Pulmonary artery endothelial cell (primary cell): ENCODE measurements at regions not wholly inside any gene's neighbourhood (a gene's known extent, or its start where the extent isn't known, plus 50 kb on each side); places are given as distances from the start of the nearest gene placed in this dataset.

Experiments
- DNase-seq: peaks from one replicate; pipeline ENCODE4 v3.0.0-alpha.2; 2011; ENCODE audit warnings: low read depth, low spot score

GRCh38 chr2:157934684-157935377 lies 58.7 kb upstream of the ACVR1 start:
- DNase-seq: no peak

DNA sequence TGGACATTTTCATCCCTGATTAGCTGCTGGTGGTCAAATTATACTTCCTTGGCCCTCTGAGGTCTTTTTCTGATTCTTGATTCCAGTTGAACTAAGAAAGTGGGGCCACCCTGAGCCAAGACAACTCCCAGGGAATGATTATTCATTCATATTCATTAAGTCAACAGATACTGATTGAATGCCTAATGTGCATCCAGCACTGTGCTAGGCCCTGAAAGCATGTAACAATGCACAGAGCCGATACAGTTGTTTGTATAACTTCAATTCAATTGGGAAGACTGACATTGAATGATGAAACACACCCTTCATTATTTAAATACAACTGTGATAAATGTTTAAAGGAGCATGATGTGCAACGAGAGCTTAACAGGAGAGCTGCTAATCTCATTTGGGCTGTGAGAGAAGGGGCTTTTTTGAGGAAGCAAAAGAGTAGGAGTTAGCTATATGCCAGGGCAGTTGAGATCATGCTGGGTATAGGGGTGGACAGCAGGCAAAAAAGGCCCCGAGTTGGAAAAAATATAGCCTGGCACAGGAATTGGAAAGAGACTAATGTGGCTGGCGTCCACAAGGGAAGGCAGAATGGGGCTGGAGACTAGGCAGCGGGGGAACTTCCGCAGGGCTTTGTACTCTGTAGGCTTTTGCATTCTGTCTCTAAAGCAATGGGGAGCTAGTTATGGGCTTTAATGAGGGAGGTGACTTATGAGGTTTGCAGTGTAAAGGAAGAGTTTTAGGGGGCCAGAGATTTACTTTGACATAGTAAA lies 57.2 kb upstream of the ACVR1 start:
- no peak for DNase-seq

- no peak for DNase-seq
Measured at GRCh38 chr2:157932480-157933159, 56.5 kb upstream of the ACVR1 start.

DNA sequence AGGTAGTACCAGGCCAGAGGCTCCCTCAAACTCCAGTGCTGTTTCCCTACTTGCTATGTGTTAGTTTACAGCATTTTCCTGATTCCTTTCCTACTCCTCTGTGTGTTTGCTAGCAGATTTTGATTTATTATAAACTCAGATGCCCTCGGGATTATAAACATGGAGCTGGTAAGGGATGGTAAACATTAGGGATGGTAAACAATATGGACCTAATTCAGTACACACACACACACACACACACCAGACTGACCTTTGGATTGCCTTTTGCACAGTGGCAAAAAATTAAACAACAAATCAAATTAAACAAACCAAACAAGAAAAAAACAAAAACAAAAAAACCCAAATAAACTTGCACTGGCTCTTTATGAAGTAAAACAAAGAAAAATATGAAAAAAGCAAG lies 55.4 kb upstream of the ACVR1 start:
- DNase-seq: no peak

DNA sequence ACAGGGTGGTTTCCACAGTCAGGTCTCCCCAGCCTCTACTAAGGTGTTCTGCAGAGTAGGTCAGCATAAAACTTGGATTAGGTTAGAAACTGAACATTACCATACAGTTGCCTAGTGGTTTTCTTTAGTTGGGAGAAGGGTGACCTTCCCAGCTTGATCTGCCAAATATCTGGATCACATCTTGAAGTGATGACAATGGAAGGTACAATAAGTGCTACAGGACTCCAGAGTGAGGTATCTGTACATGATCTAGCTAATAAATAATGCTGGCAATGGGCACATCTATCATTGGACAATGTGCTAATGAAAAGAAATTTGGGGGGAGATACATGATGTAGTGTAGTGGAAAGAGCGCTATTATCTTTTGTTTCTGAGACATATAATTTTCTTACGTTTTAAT lies 54.6 kb upstream of the ACVR1 start:
- DNase-seq: no peak

- DNase-seq: no peak
Measured at GRCh38 chr2:157929871-157930667, 53.9 kb upstream of the ACVR1 start.

DNA sequence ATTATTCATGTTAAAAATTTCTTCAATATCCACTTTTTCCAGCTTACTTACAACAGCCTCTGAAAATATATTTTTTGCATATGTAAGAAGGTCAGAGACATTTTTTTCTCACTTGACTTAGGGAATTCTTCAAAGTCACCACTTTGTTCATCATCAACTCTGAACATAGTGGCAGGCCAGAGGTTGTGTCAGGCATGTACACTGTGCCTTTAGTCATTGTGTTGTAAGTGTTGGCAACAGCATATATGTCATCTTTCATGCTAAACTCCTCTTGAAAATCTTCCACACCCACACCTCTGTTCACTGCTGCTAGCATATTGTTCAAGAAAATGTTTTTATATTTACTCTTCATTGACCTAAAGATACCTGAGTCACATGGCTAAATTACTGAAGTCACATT lies 52.2 kb upstream of the ACVR1 start:
- DNase-seq: no peak

DNA sequence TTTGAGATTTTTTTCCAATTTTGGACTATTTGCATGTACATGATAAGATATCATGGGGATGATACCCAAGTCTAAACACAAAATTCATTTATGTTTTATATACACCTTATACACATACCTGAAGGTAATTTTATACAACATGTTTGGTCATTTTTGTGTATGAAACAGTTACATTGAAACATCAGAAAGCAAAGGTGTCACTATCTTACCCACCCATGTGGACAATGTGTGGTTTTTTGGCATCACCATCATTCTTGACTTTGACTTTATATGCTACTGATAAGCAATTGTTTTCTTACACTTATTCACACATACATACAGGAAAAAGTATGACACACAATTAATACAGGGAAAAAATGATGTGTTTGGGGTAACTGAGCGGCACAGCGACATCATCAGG lies 51.0 kb upstream of the ACVR1 start:
- no peak for DNase-seq
